ENCODE measurements at regions not wholly inside any gene's neighbourhood (a gene's known extent, or its start where the extent isn't known, plus 50 kb on each side); places are given as distances from the start of the nearest gene placed in this dataset.

GRCh38 chr4:64721106-64721505, 311.9 kb upstream of the TECRL start:
- TF ChIP-seq POLR2AphosphoS5 (IDR thresholded peaks at IDR 0.05; ENCODE audit: low read depth, low read length) (no peak), SRF (IDR thresholded peaks at IDR 0.05; ENCODE audit: low read depth) (no peak), CTCF (IDR thresholded peaks at IDR 0.05 in 2 of 3, conservative IDR thresholded peaks at IDR 0.05 in 1 of 3; ENCODE audit: borderline replicate concordance in 1 of 3, insufficient read depth in 1 of 3, low read depth in 2 of 3, low read length in 2 of 3) (no peak), MAX (IDR thresholded peaks at IDR 0.05) (no peak), YY1 (IDR thresholded peaks at IDR 0.05; ENCODE audit: extremely low read depth, insufficient replicate concordance, low read depth, low read length) (no peak), POLR2A (IDR thresholded peaks at IDR 0.05; ENCODE audit: borderline replicate concordance, extremely low read depth, insufficient read depth, insufficient read length) (no peak), JUND (IDR thresholded peaks at IDR 0.05) (no peak), EGR1 (IDR thresholded peaks at IDR 0.05; ENCODE audit: low read depth) (no peak), EZH2 (IDR thresholded peaks at IDR 0.05) (no peak)
- TF ChIP-seq, protein P1, sequence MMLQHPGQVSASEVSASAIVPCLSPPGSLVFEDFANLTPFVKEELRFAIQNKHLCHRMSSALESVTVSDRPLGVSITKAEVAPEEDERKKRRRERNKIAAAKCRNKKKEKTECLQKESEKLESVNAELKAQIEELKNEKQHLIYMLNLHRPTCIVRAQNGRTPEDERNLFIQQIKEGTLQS (IDR thresholded peaks at IDR 0.05) = no peak

Data from HCT116 (cell line).